Heart left ventricle (tissue), 16 donors: ENCODE measurements at regions not wholly inside any gene's neighbourhood (a gene's known extent, or its start where the extent isn't known, plus 50 kb on each side); places are given as distances from the start of the nearest gene placed in this dataset.

Experiments used
- ATAC-seq, 4 donors: fragments of 200-7000 bp; cut with Tn5 transposase; one replicate each; pipeline ENCODE4 v1.9.1; 2020 to 2022; ENCODE audit warnings: moderate library complexity in 4 of 4, mild to moderate bottlenecking in 3 of 4, moderate number of reproducible peaks in 1 of 4
- DNase-seq, 5 donors: peaks; one replicate each; pipeline ENCODE4 v3.0.0-alpha.2; 2020
- H3K27ac ChIP-seq, 12 donors: fragments of 200-600 bp; sonication (generic) in 4 of 12; one replicate each; pipeline versions ENCODE4 v1.5.0 to v1.8.0; 2016 to 2022; ENCODE audit warnings: mild to moderate bottlenecking in 2 of 12
- H3K27me3 ChIP-seq, 9 donors: fragments of 200-600 bp; sonication (generic) in 2 of 9; one replicate each; pipeline versions ENCODE4 v1.5.1 to v1.8.0; 2016 to 2022; ENCODE audit warnings: mild to moderate bottlenecking in 3 of 9
- H3K36me3 ChIP-seq, 9 donors: fragments of 200-600 bp; sonication (generic) in 2 of 9; one replicate each; pipeline versions ENCODE4 v1.5.0 to v1.8.0; 2018 to 2022; ENCODE audit warnings: mild to moderate bottlenecking in 2 of 9
- H3K4me1 ChIP-seq, 12 donors: fragments of 200-600 bp; sonication (generic) in 4 of 12; one replicate each; pipeline versions ENCODE4 v1.5.0 to v1.8.0; 2016 to 2022; ENCODE audit warnings: mild to moderate bottlenecking in 3 of 12
- H3K4me3 ChIP-seq, 12 donors: fragments of 200-600 bp; sonication (generic) in 4 of 12; one replicate each; pipeline versions ENCODE4 v1.5.0 to v1.8.0; 2017 to 2022; ENCODE audit warnings: mild to moderate bottlenecking in 9 of 12, moderate library complexity in 4 of 12
- H3K9me3 ChIP-seq, 12 donors: fragments of 200-600 bp; sonication (generic) in 4 of 12; one replicate each; pipeline versions ENCODE4 v1.5.0 to v1.8.0; 2016 to 2022; ENCODE audit warnings: mild to moderate bottlenecking in 1 of 12
- CTCF ChIP-seq, 12 donors: fragments of 200-600 bp; sonication (generic) in 4 of 12; IDR thresholded peaks; one replicate each; pipeline versions ENCODE4 v1.5.0 to v1.8.0; 2018 to 2022; ENCODE audit warnings: antibody characterized with exemption in 12 of 12, mild to moderate bottlenecking in 5 of 12
- POLR2A ChIP-seq, 2 donors: fragments of 450-650 bp; IDR thresholded peaks; one replicate each; pipeline ENCODE4 v1.6.1; 2017; ENCODE audit warnings: antibody characterized with exemption in 2 of 2, mild to moderate bottlenecking in 2 of 2, moderate library complexity in 2 of 2
- WGBS, 4 donors: extraction: QIAGEN DNeasy Blood & Tissue Kit in 2 of 4; methylation state at CpG; one replicate each; pipeline versions ENCODE4 v1.1.5 to v1.1.7; 2013 to 2018; 5-methylcytosine and 5-hydroxymethylcytosine counted together
- intact Hi-C, 10 donors: fragments of 100-400 bp; cut with DNase I; formaldehyde crosslinking; loops; one replicate each; pipeline versions ENCODE4 v1.11.1 to v1.14.2; 2022
- donor health status: ischemic (EF 13 %, LVEDD 7.1; RV severe dilation, severe dysfunction).
- donor health status: healthy with polysubstance abuse.
- donor health status: DM: no; HTN: yes; CAD: no.
- donor health status: DM: no; HTN: no; CAD: no.
- donor health status: ischemic (EF 25% LVEDD 6.9; RV normal size, moderate dysfunction).
- donor health status: ischemic (EF 25% LVEDD 5.7; RV mildly dilated, moderate dysfunction).
- donor health status: healthy.
- donor health status: DM: yes; HTN: yes; CAD: no.
- donor health status: ischemic (EF 35%, LVEDD 5.7; RV mildly dilated, moderate dysfunction).
- donor health status: nonischemic (EF 11% LVEDD 7.7; RV severe dilation, severe dysfunction).
- donor health status: DM: yes; HTN: yes; CAD: no.
- donor health status: PGD.
- donor health status: ischemic (EF 29% LVEDD 5.4; RV normal size, mild dysfunction).
- donor health status: nonischemic (EF 23%, LVEDD 6.1; RV moderate dilation, normal function).

GRCh38 chr11:29100967-29101366 is 915.9 kb downstream of the KCNA4 start:
- H3K4me3 ChIP-seq, result no peak overlapping the region
- DNase-seq, result no peak
- H3K27ac ChIP-seq, result no peak overlapping the region
- peaks cover 0 to 35% (median 5%) of the 10 kb centered on the region in 12 donors for H3K9me3 ChIP-seq
- TF ChIP-seq POLR2A (IDR thresholded peaks at IDR 0.05) (no peak), CTCF (IDR thresholded peaks at IDR 0.05) (no peak)
- 65 to 74% (median 71%) methylated on average over 3 of the region's 3 CpGs for WGBS, 4 donors
- no peaks in the 10 kb centered on the region for H3K36me3 ChIP-seq
- no peaks in the 10 kb centered on the region for H3K4me1 ChIP-seq
- H3K27me3 ChIP-seq, result no peaks in the 10 kb centered on the region
- no peak for ATAC-seq
- intact Hi-C loops, result no loop called here

- TF ChIP-seq POLR2A (IDR thresholded peaks at IDR 0.05), result no peak
- TF ChIP-seq CTCF (IDR thresholded peaks at IDR 0.05), result no peak
- intact Hi-C loops, result no loop called here
- ATAC-seq (no peak), DNase-seq (no peak)
- Histone ChIP-seq H3K27ac (no peak overlapping the region), H3K36me3 (no peaks in the 10 kb centered on the region), H3K4me3 (no peak overlapping the region), H3K9me3 (peaks cover 0 to 13% (median 0%) of the 10 kb centered on the region in 12 donors), H3K4me1 (no peaks in the 10 kb centered on the region), H3K27me3 (no peaks in the 10 kb centered on the region)
- 80 to 96% (median 82%) methylated on average over 1 of the region's 1 CpG for WGBS, 4 donors
Measured at GRCh38 chr11:29095821-29096220, 921.0 kb downstream of the KCNA4 start.

- Histone ChIP-seq H3K4me3 (no peak overlapping the region), H3K36me3 (no peaks in the 10 kb centered on the region), H3K4me1 (no peaks in the 10 kb centered on the region), H3K9me3 (peaks cover 0 to 13% (median 0%) of the 10 kb centered on the region in 12 donors), H3K27me3 (no peaks in the 10 kb centered on the region), H3K27ac (no peak overlapping the region)
- WGBS, 4 donors, result 87 to 97% (median 93%) methylated on average over 1 of the region's 1 CpG
- DNase-seq, result no peak
- intact Hi-C loops, result no loop called here
- TF ChIP-seq CTCF (IDR thresholded peaks at IDR 0.05) (no peak), POLR2A (IDR thresholded peaks at IDR 0.05) (no peak)
- ATAC-seq, result no peak
Measured at GRCh38 chr11:29093416-29094120, 923.3 kb downstream of the KCNA4 start.

GRCh38 chr11:29087200-29087812 is 929.5 kb downstream of the KCNA4 start:
- WGBS, 4 donors, result 0 to 4% (median 1%) methylated on average over 1 of the region's 1 CpG
- no peak for TF ChIP-seq CTCF (IDR thresholded peaks at IDR 0.05)
- TF ChIP-seq POLR2A (IDR thresholded peaks at IDR 0.05), result no peak
- ATAC-seq (no peak), DNase-seq (no peak)
- no peaks in the 10 kb centered on the region for H3K4me1 ChIP-seq
- no peak overlapping the region for H3K4me3 ChIP-seq
- intact Hi-C loops, result no loop called here
- H3K27me3 ChIP-seq, result peaks cover 0 to 3% (median 0%) of the 10 kb centered on the region in 9 donors
- H3K36me3 ChIP-seq, result no peaks in the 10 kb centered on the region
- no peak overlapping the region for H3K27ac ChIP-seq
- peaks cover 0 to 6% (median 0%) of the 10 kb centered on the region in 12 donors for H3K9me3 ChIP-seq
